Suprapubic skin (tissue), 4 donors: ENCODE measurements at regions not wholly inside any gene's neighbourhood (a gene's known extent, or its start where the extent isn't known, plus 50 kb on each side); places are given as distances from the start of the nearest gene placed in this dataset.

Experiments used
- DNase-seq, 2 donors: peaks; one replicate each; pipeline ENCODE4 v3.0.0-alpha.2; 2019; ENCODE audit warnings: low spot score in 2 of 2
- H3K27ac ChIP-seq: fragments of 200-600 bp; sonication (generic); one replicate; pipeline ENCODE4 v1.5.1; 2019
- H3K27me3 ChIP-seq: fragments of 200-600 bp; sonication (generic); one replicate; pipeline ENCODE4 v1.5.1; 2019
- H3K36me3 ChIP-seq: fragments of 200-600 bp; sonication (generic); one replicate; pipeline ENCODE4 v1.5.1; 2019
- H3K4me1 ChIP-seq: fragments of 200-600 bp; sonication (generic); one replicate; pipeline ENCODE4 v1.5.1; 2019
- H3K4me3 ChIP-seq: fragments of 200-600 bp; sonication (generic); one replicate; pipeline ENCODE4 v1.5.1; 2019; ENCODE audit warnings: mild to moderate bottlenecking
- H3K9me3 ChIP-seq: fragments of 200-600 bp; sonication (generic); one replicate; pipeline ENCODE4 v1.5.1; 2019
- CTCF ChIP-seq, 2 donors: fragments of 200-600 bp in 1 of 2; fragments of 450-650 bp in 1 of 2; sonication (generic) in 1 of 2; IDR thresholded peaks; one replicate each; pipeline ENCODE4 v1.5.1; 2016 to 2019; ENCODE audit warnings: antibody characterized with exemption in 2 of 2, mild to moderate bottlenecking in 1 of 2, moderate library complexity in 1 of 2
- EP300 ChIP-seq: sonication (generic); formaldehyde crosslinking; IDR thresholded peaks from one replicate; pipeline ENCODE4 v1.6.1; 2017; ENCODE audit warnings: antibody characterized with exemption
- POLR2A ChIP-seq, 2 donors: fragments of 450-650 bp; IDR thresholded peaks; one replicate each; pipeline ENCODE4 v1.6.1; 2017; ENCODE audit warnings: antibody characterized with exemption in 2 of 2, mild to moderate bottlenecking in 2 of 2, moderate library complexity in 2 of 2
- POLR2AphosphoS5 ChIP-seq, 3 donors: sonication (generic); formaldehyde crosslinking; IDR thresholded peaks; one replicate each; pipeline ENCODE4 v1.6.1; 2017; ENCODE audit warnings: antibody characterized with exemption in 3 of 3
- WGBS: methylation state at CpG from one replicate; pipeline ENCODE4 v1.1.5; 2018; 5-methylcytosine and 5-hydroxymethylcytosine counted together

DNA sequence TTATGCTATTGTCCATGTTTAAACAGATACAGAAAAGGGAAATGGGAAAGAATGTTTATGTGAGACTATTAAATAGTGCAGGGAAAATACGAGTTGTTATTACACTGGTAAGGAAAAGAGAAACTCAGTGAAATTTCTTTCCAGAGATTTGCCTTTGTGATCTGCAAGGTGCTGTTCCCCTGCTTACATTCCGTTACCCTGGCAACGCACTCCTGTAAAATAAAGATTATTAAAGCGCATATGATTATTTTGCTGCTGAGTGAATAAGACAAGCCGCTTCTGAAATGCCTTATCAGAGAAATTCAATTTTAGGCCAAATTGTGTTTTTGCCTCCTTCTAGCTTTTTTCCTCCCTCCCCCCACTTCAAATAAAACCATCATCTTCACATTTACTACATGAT lies 328.6 kb upstream of the PMFBP1 start:
- Histone ChIP-seq H3K9me3 (no peaks in the 10 kb centered on the region), H3K4me1 (no peaks in the 10 kb centered on the region), H3K27ac (no peak overlapping the region), H3K27me3 (no peaks in the 10 kb centered on the region), H3K36me3 (no peaks in the 10 kb centered on the region), H3K4me3 (no peak overlapping the region)
- no peak for TF ChIP-seq POLR2AphosphoS5 (IDR thresholded peaks at IDR 0.05)
- no peak for TF ChIP-seq CTCF (IDR thresholded peaks at IDR 0.05)
- no peak for TF ChIP-seq EP300
- no peak for TF ChIP-seq POLR2A (IDR thresholded peaks at IDR 0.05)
- no peak for DNase-seq
- 87% methylated on average over 5 of the region's 5 CpGs for WGBS

GRCh38 chr16:72493716-72494415 lies 321.9 kb upstream of the PMFBP1 start:
- H3K9me3 ChIP-seq = no peaks in the 10 kb centered on the region
- TF ChIP-seq POLR2AphosphoS5 (IDR thresholded peaks at IDR 0.05) = no peak
- no peak for TF ChIP-seq POLR2A (IDR thresholded peaks at IDR 0.05)
- no peak for TF ChIP-seq CTCF (IDR thresholded peaks at IDR 0.05)
- TF ChIP-seq EP300 = no peak
- no peaks in the 10 kb centered on the region for H3K4me1 ChIP-seq
- WGBS = 73% methylated on average over 9 of the region's 9 CpGs
- no peak for DNase-seq
- H3K27me3 ChIP-seq = no peaks in the 10 kb centered on the region
- H3K4me3 ChIP-seq = no peak overlapping the region
- H3K27ac ChIP-seq = no peak overlapping the region
- H3K36me3 ChIP-seq = no peaks in the 10 kb centered on the region

DNA sequence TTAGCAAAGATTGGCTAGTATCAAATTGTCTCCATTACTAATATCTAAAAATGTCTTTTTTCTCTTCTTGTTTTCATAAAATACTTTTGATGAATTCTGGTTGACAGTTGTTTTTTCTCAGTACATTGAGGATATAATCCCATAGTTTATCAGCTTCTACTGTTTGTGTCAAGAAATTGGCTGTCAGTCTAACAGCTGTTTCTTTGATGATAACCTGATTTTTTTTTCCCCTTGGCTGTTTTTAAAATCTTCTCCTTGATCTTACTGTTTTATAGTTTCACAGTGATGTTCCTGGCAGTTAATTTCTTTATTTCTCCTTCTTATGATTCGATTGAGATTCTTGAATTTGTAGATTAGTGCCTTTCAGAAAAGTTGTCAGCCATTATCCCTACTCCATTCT lies 315.3 kb upstream of the PMFBP1 start:
- Histone ChIP-seq H3K4me3 (no peak overlapping the region), H3K27ac (no peak overlapping the region), H3K4me1 (no peaks in the 10 kb centered on the region), H3K27me3 (no peaks in the 10 kb centered on the region), H3K36me3 (no peaks in the 10 kb centered on the region), H3K9me3 (no peaks in the 10 kb centered on the region)
- WGBS = 77% methylated on average over 1 of the region's 1 CpG
- TF ChIP-seq CTCF (IDR thresholded peaks at IDR 0.05) (no peak), EP300 (no peak), POLR2A (IDR thresholded peaks at IDR 0.05) (no peak), POLR2AphosphoS5 (IDR thresholded peaks at IDR 0.05) (no peak)
- DNase-seq = no peak

- no peaks in the 10 kb centered on the region for H3K27me3 ChIP-seq
- WGBS = 58% methylated on average over 3 of the region's 3 CpGs
- no peak for DNase-seq
These were observed 310.7 kb upstream of the PMFBP1 start for GRCh38 chr16:72482695-72483094.

GRCh38 chr16:72481419-72481818 lies 309.5 kb upstream of the PMFBP1 start:
- Histone ChIP-seq H3K27me3 (no peaks in the 10 kb centered on the region), H3K4me3 (no peak overlapping the region), H3K4me1 (no peaks in the 10 kb centered on the region), H3K27ac (no peak overlapping the region), H3K9me3 (no peaks in the 10 kb centered on the region), H3K36me3 (no peaks in the 10 kb centered on the region)
- TF ChIP-seq CTCF (IDR thresholded peaks at IDR 0.05) (no peak), EP300 (no peak), POLR2A (IDR thresholded peaks at IDR 0.05) (no peak), POLR2AphosphoS5 (IDR thresholded peaks at IDR 0.05) (no peak)
- no peak for DNase-seq

More at GRCh38 chr16:72482695-72483094, 310.7 kb upstream of the PMFBP1 start:
- H3K9me3 ChIP-seq = no peaks in the 10 kb centered on the region
- H3K4me1 ChIP-seq = no peaks in the 10 kb centered on the region
- no peak overlapping the region for H3K27ac ChIP-seq
- no peak overlapping the region for H3K4me3 ChIP-seq
- TF ChIP-seq POLR2A (IDR thresholded peaks at IDR 0.05) = no peak
- no peak for TF ChIP-seq EP300
- TF ChIP-seq CTCF (IDR thresholded peaks at IDR 0.05) = no peak
- TF ChIP-seq POLR2AphosphoS5 (IDR thresholded peaks at IDR 0.05) = no peak
- no peaks in the 10 kb centered on the region for H3K36me3 ChIP-seq
